DMS 273 (cell line): ENCODE measurements at regions not wholly inside any gene's neighbourhood (a gene's known extent, or its start where the extent isn't known, plus 50 kb on each side); places are given as distances from the start of the nearest gene placed in this dataset.
A peak's percentile ranks its signal among the peaks of the same experiment; 100 is the strongest.
"Not testable (repeated sequence)": the region's sequence is repeated elsewhere in the genome, so short reads cannot be mapped to it uniquely, and the experiment has no call there.

ENCODE experiments used
- DNase-seq: peaks from one replicate; lab custom pipeline; 2025; ENCODE audit not compliant: unreplicated experiment; lab: John Stamatoyannopoulos, UW

DNA sequence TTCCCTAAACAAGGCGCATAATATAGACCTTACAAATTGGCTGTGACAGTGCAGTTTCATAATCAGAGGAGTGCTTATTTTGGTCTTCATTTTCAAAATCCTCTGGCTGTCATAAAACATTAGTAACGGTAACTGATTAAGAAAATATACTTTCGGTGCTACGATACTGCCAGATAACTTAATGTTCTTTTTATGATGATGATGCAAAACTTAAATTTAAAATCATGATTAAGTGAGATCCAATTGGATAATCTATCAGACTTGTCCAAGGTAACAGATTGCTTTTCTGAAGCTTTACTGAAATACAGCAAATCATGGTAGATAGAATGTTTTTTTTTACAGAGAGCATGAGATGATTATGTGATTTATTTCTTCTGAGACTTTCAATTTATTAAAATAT is 364.2 kb upstream of the CNTN3 start:
- DNase-seq: no peak

DNA sequence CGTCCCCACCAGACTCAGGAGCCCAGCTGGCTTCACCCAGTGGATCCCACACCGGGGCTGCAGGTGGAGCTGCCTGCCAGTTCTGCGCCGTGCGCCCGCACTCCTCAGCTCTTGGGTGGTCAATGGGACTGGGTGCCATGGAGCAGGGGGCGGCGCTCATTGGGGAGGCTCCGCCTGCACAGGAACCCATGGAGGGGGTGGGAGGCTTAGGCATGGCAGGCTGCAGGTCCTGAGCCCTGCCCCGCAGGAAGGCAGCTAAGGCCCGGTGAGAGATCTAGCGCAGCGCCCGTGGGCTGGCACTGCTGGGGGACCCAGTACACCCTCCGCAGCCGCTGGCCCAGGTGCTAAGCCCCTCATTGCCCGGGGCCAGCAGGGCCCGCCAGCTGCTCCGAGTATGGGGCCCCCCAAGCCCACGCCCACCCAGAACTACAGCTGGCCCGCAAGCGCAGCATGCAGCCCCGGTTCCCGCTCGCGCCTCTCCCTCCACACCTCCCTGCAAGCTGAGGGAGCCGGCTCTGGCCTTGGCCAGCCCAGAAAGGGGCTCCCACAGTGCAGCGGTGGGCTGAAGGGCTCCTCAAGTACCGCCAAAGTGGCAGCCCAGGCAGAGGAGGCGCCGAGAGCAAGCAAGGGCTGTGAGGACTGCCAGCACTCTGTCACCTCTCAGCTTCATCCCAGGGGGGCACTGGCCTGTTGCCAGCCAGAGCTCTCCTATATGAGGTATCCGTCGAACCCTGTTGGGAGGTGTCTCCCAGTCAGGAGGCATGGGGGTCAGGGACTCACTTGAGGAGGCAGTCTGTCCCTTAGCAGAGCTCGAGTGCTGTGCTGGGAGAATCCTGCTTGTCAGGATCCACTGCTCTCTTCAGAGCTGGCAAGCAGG is 370.8 kb upstream of the CNTN3 start:
- DNase-seq: not testable (repeated sequence)

DNA sequence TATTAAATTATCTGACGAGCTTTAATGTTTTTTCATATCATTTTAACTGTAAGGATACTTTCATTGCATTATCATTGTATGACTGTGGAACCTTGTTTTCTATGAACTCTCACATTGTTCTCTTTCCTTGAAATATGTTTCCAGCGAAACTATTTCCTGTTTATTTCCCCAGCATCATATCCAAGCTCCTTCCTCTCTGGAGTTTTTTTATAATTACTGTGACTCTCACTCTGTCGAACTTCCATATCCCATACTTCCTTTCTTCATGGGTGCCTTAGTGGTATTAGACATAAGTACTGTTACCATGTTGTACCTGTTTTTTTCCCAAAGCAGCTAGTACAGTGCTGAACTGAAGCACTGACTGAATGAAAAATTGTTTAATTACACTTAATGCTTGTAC is 373.6 kb upstream of the CNTN3 start:
- no peak for DNase-seq

DNA sequence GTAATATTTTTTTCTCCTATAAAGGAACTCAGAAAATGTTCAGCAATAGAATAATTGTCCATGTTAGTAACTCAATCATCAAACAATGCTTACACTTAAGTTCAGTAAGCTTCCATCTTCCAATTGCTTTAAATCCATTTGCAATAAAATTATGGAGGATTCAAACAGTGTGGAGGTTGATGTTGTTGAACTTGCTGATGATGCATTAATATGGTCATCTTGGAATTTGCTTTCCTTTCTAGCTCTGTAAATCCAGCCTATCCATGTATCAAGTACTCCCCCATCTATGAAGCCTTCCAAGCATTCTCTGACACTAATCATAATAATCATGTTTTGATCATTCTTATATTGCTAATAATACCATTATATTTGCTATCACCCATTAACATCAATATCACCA is 378.4 kb upstream of the CNTN3 start:
- DNase-seq: no peak

DNA sequence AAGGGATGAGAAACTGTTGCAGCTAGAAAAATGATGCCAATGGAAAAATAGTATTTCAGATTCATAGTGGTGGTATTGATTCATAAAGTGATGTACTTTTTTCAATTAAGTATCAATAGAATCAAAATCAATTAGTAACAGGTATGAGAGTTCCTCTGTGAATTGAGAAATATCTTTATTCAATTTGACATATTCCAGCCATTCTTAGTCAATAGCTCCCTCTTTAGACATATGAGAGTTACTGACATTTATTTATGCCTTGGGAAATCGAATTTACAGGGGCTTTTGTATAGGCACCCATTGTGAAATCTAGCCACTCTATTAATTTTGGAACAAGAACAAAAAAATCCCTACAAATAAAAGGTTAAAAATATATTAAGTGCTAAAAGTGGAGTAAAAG is 386.9 kb upstream of the CNTN3 start:
- DNase-seq: peak; percentile 2

DNA sequence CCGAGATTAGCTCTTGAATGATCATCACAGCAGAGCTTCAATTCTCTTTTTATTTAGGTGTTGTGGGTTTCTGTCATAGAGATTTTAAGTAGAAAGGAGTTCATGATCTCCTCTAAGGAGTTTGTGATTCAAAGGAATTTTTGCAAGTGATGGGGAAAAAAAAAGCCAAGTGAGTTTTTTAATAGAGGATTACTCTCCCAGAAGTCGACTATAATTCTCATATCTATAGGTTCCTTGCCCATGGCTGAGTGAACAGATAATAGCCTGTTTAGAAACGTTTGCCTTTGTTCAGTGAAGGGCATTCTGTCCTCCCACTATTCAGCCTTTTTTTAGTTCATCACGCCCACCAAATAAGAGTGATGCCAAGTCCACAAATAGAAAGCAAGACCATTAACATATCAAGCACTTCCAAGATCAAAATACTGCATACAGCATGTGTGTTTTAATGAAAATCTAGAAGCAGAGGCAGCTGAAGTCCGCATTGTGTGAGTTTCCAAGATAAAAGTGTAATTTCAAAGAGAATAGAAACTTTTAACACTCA is 398.4 kb upstream of the CNTN3 start:
- DNase-seq: no peak

DNA sequence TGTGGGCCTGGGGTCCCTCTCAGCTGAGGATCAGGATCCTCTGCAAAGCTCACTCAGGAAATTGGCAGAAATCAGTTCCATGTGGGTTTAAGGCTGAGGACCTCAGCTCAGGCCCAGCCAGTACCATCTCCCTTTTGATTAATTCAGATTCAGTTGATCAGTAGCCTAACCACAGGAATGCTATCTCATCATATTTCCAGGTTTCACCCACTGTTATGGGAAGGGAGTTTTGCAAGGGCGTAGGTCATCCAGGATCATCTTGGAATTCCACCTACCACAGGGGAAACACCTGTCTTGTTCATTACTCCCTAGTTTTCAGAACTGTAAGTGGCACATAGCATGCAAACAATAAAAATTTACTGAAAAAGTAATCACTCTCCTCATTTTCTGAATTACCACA is 399.5 kb upstream of the CNTN3 start:
- no peak for DNase-seq

DNA sequence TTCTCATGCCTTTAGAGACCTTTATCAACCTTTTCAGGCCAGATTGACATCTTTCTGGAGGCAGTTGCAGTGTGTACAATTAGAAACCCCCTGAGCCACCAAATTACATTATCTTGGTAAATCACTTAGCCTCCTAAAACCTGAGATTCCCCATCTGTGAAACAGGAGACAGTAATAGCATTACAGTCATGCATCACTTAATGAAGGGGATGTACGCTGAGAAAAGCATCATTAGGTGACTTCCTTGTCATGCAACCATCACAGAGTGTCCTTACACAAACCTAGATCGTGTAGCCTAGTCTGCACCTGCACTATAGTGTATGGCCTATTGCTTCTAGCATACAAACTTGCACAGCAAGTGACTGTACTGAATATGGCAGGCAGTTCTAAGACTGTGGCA is 400.8 kb upstream of the CNTN3 start:
- no peak for DNase-seq

DNA sequence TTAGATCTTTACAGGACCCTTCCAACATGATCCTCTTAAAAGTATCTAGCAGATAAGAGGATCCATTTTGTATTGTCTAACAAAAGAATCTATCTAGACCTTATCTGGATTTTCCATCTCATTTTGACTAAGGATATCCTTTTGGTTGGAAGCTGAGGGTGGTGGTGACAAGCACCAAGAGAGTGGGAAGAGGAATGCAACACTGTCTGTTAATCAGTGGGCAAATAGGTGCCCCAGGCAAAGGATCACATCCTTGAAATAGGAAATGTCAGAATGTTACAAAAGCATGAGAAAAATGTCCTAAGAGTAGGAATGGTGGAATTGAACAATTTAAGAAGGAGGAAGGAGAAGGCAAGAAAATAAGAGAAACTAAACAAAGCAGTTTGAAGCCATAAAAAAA is 420.7 kb upstream of the CNTN3 start:
- no peak for DNase-seq

DNA sequence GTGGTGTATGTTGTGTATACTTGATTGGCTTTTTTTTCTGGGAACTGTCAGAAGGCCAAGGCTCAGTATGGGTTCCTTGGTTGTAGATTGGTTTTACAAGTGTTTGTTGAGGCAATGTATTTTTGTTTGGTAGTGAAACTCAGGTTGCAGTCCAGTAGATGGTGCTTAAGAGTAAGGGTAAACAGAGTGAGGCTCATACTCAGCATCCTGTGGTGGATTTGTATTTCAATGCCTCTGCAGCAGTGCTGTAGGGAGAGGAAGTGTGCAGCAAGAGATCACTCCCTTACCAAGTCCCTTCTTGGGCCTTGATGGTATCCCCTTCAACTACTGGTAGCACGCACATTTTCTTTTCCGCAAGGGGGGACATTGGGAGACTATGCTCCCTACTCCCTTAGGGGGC is 428.5 kb upstream of the CNTN3 start:
- DNase-seq: no peak

DNA sequence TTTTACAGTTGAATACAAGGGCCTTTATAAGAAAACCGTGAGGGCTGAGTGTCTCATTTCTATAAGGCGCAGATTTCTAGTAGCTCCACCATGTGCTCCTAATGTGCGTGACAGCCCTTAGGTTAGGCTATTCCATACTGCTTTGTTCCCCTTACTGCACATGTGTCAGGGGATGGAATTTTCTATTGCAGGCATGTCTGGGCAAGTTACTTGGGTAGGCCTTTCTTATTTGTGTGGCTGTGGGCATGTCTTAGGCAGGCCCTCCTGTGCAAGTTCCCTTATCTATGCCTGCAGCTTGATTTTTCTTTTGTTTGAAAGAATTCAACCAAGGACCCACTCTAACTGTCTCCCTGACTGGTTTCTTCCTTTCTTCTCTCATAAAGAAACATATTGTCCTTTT is 434.2 kb upstream of the CNTN3 start:
- DNase-seq: no peak

DNA sequence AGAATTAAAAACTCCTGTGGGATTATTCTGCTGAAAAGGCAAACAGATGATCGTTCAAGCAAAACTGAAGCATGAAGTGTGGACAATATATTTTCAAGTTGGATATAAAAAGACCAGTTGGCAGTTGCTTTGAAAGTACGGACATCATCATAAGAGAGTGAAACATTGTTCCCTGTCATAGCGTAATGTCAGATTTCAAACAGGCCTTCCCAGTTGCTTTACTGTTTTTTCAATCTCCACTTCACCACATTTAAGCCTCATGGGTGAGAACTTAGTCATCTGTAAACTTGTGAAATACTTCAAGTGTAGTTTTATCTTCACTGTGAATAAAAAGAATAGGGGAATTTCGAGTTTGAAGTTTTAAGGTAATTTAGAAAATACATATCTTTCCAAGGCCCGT is 435.1 kb upstream of the CNTN3 start:
- no peak for DNase-seq

DNA sequence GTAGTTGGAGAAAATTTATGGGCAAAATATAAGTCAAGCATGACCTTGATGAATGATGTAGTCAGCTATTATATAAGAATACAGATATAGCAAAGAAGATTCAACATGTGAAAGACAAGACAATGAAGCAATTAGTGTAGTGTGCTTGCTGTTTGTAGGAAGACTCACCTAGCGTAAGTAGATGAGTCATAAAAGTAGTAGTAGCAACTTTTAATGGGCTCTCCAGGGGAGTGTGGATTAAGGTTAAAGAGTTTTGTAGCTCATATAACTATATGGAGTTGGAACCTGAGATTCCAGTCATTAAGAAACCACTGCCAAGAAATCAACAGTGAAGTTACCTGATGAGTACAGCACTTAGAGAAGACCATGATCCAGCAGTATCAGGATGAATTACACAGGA is 444.7 kb upstream of the CNTN3 start:
- DNase-seq: no peak

DNA sequence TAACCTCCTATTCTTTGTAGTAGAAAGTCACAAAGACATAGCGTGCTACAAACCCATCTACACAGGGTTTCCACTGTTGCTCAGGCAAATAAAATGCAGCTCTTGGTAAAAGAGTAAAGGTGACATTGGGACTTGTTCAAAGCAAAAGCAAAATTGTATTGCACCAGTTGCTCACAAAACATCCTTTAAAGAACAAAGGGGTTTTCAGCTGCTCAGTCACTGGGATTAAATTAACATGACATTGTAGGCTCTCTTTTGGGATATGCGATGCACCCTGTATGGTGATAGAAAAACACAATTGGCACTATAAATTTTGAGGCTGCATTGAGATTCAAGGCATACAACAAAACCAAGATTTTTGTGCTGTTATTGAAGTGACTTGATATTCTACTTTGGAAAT is 447.3 kb upstream of the CNTN3 start:
- no peak for DNase-seq

DNA sequence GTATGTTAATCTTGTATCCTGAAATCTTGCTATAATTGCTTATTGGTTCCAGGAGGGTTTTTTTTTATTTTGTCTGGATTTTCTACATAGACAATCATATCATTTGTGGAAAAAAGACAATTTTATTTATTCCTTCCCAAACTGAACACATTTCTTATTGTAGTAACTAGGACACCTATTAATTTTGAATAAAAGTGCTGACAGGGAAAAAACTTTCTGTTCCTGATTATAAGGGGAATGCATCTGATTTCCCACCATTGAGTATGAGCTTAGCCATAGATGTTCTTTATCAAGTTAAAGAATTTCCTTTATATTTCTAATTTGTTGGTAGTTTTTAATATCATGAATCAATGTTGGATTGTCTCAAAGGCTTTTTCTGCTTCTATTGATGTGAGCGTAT is 460.7 kb upstream of the CNTN3 start:
- DNase-seq: no peak

DNA sequence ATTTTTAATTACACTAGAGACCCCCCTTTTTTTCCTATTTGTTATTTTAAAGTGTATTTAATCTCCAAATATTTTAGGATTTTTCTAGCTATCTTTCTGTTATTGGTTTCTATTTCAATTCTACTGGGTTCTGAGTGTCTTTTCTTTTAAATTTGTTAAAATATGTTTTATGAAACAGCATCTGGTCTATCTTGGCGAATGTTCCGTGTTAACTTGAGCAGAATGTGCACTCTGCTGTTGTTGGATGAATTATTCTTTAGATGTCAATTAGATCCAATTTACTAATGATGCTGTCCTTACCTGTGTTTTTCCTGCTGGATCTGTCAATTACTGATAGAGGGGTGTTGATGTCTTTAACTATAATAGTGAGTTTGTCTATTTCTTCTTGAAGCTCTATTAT is 462.0 kb upstream of the CNTN3 start:
- no peak for DNase-seq

DNA sequence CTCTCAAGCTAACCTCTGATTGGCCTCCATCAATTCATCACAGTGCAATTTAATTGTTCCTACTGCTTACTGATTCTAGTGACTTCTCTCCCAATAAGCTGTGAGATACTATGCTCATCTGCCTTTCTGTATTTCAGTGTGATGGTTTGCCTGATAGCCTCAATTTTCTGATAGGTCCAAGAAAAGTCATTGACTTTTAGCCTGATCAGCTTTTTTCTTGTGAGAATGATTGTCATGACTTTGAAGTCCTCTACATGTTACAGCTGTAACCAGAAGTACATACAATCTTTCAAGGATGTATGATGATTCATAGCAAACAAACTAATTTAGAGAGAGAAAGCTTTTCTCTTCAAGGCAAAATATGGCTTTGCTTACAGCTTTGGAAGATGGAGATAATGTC is 463.8 kb upstream of the CNTN3 start:
- no peak for DNase-seq

DNA sequence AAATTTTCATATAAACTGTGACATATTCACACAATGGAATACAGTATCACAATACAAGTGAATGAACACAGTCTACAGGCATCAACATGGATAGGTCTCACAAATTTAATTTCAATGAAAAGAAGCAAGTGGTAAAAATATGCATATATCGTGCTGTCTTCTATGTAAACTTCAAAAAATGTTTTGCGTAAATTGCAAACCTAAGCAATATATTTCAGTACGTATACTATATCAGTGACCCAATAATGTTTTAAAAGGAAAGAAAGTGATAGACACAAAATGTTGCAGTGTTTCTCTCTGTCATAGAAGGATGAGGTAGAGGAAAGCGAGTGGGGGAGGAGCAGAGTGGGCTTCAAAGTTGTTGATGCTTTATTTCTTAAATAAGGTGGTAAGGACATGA is 468.4 kb upstream of the CNTN3 start:
- DNase-seq: no peak

DNA sequence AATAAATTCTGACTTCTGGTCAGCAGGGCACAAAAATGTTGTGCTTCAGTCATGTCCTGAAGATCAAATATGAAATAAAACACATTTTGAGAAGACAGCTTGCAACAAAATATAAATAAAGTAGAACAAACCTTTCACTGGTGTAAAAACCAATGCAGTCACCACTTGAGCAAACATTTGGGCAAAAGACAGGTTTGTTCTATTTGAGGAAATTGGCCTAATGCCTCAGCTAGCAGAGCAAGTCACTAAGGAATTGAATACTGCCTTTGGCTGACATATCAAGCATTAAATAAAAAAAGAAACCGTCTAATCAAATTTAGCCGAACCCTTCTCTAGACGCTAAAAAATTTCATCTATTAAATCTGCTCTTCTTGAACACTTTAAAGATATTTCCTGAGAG is 475.4 kb upstream of the CNTN3 start:
- no peak for DNase-seq

DNA sequence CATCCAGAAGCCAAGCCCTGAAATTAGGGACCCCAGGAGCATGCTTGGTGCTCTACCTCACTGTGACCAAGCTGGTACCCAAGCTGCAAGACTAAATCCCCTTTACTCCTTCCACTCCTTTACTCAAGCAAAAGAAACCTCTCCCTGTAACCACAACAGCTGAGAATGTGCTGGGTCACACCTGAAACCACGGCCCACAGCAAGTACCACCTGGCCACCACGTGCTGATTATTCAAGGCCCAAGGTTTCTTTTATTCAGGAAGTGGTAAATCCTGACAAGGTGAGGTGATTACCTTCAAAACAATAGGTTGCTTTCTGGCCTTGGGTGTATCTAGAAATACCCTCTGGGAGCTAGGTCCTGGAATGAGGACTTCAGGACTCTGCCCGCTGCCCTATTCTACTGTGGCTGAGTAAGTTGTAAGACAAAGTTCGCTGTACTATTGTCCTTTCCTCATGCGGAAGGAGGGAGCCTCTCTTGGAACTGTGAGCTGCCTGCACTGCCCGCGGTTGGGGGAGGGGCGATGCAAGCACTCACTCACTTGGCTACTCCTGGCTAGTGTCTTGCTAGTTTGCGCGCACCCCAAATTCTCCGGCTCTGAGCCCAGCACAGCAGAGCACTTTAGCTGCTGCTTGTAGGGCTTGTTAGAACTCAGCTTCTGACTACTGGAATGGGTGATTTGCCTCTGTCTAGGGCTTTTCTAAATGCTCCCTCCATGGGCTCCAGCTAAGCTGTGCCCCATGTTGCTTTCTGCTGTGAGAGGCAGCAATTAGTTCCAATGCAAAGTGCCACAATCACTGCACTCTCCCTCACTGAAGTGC is 487.1 kb upstream of the CNTN3 start:
- no peak for DNase-seq

DNA sequence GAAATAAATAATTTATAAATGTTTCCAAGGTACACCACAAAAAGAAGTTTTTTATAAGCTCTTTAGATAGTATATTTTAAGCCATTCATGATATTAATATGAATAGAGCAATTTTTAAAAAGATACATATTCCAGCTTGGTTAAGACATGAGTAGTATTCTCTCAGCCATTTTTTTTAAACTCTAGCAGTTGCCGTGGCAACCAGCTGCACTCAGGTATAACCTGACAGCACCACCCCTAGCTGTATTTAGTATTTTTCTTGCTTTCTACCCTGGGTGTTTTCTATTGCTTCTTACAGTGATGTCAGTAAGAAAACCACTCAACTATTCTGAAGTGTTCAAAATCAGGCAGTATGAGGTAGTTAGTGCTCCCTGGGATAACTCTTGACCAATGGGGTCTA is 496.3 kb upstream of the CNTN3 start:
- no peak for DNase-seq

DNA sequence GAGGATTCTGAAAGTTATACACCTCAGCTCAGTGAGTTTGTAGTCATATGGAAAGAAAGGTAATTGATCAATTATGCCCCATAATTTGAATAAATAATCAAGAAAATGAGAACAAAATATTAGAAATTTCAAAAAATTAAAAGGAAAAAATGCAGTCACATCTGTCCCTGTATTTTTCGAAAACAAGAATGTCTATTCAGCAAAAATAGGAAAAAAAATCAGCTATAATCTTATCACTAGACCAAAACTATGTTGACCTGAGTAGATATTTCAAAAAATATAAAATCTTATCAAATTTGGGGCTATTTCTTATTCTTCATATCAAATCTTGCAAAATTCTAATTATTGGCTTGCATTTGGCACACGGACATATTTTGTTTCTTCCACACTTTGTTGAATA is 501.2 kb upstream of the CNTN3 start:
- no peak for DNase-seq
